HG03025 (cell line): ENCODE measurements at regions not wholly inside any gene's neighbourhood (a gene's known extent, or its start where the extent isn't known, plus 50 kb on each side); places are given as distances from the start of the nearest gene placed in this dataset.
"Not testable (repeated sequence)": the region's sequence is repeated elsewhere in the genome, so short reads cannot be mapped to it uniquely, and the experiment has no call there.

Experiments
- ATAC-seq: cut with Tn5 transposase; IDR thresholded peaks from one replicate; pipeline ENCODE4 v1.9.1; 2021; ENCODE audit warnings: mild to moderate bottlenecking, moderate library complexity; ENCODE audit not compliant: unreplicated experiment, low FRiP score

- ATAC-seq = no peak
Measured at GRCh38 chr1:172912765-172913260, 137.9 kb downstream of the TNFSF18 start.

DNA sequence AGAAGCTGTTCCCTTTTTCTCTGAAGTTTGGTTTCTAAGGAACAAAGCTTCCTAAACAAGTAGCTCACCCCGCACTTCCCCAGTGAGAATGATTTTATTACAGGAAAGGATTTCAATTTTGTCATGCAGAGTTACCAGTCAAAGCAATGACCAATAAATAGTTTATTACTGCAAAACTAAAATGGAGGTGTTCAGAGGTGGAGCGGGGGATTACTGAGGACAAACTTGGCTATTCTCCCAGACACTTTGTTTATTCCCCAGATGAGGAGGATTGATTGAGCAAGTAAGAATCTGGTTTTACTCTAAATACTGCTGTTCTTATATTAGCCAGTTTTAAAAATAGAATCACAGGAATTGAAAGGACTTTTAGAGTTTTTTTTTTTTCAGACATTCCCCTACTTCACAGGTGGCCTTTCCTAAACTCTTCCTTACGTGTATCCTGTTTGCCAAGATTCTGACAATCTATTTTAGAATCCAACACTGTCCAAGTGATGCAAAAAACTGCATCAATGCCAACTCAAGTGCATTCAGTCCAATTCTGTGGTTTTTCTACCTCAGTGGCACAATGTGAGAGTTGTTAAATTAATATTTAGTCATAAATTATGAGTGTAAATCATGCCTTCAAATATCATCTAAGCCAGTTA, 136.1 kb downstream of the TNFSF18 start:
- no peak for ATAC-seq

- ATAC-seq = no peak
Measured at GRCh38 chr1:172915271-172915670, 135.5 kb downstream of the TNFSF18 start.

DNA sequence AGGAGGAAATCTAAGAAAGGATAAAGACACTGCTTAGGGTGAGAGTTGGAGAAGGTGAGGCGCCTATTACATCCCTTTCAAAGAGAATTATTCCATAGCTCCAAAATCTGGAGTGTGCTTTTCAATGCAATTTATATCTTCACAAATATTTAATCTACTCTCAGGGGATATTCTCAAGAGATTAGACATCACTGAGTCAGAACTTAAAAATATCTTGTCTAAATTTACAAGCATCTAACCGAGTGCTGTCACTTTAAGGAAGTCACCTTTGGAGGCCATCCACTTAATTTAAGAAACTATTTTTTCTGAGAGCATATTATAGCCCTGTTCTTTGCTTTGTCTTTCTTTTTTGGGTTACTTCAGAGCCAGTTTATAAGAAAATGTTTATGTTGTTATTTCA, 134.6 kb downstream of the TNFSF18 start:
- ATAC-seq = no peak

DNA sequence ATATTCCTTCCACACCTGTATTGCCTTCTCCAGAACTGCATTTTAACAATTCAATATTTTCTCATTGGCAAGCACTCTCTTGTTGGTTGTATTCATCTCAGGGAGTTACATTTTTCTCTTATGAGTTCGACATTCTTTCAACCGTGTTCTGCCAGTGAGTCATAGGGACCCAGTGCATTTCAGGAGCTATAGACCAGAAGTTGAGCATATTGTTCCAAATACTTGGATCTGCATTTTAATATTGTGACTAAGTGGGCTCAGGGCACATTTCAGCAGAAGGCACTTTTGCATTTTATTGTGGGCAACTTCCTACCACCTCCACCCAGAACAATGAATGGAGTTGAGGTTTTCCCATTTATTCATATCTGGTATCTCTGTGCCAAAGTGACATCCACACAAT, 132.8 kb downstream of the TNFSF18 start:
- ATAC-seq = no peak

DNA sequence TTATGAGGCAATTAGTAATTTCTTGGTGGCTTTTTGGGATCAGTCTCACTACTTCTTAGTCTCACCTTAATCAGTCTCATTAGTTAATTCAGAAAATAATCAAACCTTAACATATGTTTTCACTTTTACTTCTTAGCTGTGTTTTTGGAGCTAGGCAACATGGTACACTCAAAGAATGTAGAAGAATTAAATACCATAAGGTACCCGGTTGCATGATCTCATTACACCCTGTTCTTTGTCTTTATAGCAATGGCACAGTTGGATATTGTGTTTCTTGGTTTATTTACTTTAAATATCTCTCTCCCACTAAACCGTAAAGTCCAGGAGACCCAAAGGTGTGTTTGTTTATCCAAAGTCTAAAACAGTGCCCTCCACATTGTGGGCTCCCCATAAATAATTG, 132.3 kb downstream of the TNFSF18 start:
- ATAC-seq = no peak

GRCh38 chr1:172926070-172926469, 124.7 kb downstream of the TNFSF18 start:
- no peak for ATAC-seq

DNA sequence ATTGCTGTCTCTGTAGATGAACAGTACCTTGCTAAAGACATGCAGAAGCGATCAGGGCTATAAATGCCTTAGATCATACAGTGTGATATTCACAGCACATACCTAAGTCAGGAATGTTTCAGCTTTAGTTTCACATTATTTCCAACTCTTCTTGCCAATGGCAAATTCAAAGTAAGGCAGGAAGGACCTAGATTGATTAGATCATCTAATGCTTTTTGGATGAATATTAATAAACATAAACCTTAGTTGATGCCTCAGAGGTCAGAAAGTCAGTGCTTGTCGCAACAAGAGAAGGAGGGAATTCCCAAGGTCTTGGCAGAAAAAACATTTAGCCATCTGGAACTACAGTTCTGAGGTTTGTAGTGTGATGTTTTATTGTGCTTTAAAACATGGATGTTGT, 122.3 kb downstream of the TNFSF18 start:
- ATAC-seq = no peak

GRCh38 chr1:172929006-172929405, 121.7 kb downstream of the TNFSF18 start:
- ATAC-seq = no peak

DNA sequence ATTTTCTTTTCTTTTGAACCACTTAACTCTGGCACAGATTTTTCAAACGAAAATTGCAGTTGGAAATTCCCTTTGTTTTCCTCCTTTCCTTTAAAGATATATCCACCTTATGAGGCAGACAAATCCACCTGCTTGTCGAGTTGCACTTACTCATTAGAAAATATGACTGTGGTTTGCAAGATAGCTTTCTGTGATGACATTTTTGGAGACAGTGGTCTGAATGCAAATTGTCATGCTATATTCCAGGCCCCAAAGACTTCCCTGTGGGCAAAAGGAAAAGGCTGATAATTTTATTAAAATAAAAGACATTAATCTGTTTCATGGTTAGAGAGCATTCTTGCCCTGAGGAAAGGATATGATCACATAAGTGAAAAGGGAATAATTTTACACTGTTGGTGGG, 120.6 kb downstream of the TNFSF18 start:
- no peak for ATAC-seq

GRCh38 chr1:172931340-172931739, 119.4 kb downstream of the TNFSF18 start:
- ATAC-seq = no peak

- ATAC-seq = no peak
Measured at GRCh38 chr1:172931761-172932160, 119.0 kb downstream of the TNFSF18 start.

DNA sequence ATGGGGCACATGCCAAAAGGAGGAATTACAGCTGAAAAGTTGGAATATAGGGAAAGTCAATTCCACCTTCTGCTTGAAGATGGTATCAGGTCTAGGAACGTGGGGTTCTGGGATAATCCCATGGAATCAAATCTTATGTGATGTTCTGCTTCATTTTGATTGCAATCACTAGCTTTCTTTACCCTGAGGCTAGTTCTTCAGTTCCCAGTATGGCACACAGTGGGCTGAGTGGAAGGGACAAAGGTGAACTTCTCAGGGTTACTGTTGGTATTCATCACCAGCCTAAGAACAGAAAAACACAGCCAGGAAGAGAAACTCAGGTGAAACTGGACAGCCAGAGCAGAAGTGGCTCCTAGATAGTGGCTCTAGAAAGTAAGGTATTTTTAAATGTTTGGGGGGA, 117.8 kb downstream of the TNFSF18 start:
- no peak for ATAC-seq

DNA sequence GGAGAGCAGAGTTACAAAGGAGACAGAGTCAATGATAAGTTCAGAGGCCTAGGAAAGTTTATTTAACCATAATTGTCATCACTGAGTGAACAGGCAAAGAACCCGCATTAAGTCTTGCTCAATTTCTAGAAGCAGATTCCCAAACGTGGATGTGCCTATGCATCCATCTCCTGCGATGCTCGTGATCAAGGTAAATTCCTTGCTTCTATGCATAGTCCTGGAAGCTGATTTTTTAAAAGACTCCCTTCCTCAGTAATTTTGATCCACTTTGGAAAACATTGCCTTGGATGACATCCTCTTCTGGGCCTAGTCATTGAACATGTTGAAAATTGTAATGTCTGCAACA, 116.4 kb downstream of the TNFSF18 start:
- no peak for ATAC-seq

DNA sequence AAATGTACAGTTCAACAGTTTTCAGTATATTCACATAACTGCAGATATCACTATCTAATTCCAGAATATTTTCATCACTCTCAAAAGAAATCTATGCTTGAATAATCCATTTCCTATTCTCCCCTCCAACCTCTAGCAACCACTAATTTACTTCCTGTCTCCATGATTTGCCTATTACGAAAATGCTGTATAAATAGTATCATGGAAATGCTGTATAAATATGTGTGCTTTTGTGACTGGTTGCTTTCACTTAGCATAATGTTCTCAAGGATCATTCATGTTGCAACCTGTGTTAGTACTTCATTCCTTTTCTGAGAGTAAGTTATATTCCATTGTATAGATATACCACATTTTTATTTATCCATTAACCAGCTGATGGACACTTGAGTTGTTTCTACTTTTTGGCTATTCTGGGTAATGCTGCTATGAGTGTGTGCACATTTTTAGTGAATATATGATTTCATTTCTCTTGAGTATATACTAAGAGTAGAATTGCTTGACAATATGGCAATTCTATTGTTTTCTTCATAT, 115.6 kb downstream of the TNFSF18 start:
- ATAC-seq = no peak

DNA sequence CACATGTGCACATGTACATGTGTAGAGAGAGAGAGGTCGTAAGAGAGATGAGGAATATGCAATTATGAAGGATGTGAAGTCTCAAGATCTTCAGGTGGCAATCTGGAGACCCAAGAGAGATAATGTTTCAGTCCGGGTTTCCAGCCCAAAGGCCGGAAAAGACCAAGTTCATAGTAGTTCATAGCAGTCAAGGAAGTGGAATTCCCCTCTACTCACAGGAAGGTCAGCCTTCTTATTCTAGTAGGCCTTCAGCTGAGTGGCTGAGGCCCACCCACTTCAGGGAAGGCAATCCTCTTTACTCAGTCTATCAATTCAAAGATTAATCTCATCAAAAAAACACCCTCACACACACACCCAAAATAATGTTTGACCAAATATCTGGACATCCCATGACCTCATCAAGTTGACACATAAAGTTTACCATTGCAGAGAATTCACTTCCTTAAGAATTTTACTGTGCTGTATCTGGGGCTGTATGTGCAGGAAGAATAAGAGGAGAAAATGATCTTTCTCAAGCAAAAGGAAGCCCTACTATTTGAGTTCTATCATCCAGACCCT, 114.6 kb downstream of the TNFSF18 start:
- ATAC-seq = no peak

DNA sequence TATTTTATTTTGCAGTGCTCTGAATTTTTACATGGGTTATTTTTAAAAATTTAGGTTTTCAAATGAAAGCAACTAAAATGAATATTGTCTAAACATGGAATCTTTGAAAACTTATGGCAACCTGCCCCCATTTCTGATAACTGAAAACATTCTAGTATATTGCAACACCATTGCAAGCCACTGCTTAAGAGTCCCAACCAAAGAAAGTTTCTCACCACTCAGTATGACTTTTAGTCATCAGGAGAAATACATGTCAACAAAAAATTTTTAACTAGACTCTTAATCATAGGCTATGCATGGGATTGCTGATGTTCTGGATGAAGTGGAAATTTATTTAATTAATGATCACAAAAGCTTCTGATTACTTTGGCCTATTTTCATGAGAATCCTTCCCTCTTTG, 112.1 kb downstream of the TNFSF18 start:
- ATAC-seq = no peak

DNA sequence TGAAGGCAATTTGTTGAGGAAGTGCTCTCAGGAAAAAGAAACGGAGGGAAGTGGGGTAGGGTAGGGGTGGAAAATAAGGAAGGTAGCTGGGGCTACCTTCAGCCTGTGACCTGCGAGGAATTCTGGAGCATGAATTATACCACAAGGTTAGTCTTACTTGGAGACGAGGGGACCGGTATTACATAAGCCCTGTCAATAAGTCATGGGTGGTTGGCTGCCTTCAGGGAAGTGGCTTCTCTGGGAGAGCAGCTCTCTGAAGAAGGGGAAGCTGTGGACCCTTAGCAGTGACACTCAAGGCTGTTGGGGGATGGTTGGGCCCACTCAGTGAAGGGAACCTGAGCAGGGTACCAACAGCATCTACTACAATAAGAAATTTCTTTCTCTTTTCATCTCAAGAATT, 111.3 kb downstream of the TNFSF18 start:
- no peak for ATAC-seq

DNA sequence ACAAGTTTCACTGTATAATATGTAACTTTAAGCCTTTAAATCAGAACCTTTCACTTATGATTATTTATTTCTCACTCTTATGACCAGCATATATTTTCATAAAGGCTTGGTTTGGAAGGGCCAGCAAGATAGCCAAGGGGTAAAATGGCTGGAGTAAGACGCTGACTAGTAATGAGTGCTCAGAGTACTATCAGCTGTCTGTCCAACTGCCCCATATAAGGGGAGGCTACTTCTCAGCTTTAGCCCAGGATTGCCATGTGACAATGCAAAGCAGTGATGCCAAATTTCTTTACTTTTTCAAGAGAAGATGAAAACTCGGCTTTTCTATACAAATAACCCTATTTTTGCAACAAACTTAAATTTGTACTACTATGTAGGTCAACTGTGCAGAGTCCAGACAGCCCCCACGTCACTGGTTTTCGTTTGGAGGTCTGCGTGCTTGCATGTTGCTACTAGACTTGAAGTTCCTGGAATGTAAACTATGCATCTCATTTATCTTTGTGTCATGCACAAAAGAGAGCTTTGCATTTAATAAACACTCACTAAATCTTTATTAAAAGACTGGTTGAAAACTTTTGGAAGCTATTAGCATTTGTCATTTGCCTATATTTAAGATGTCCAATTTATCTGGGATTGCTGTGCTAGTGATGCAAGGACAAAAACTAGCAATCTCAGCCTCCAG, 110.4 kb downstream of the TNFSF18 start:
- ATAC-seq = no peak

GRCh38 chr1:172941471-172941870, 109.3 kb downstream of the TNFSF18 start:
- ATAC-seq = no peak

- ATAC-seq = no peak
Measured at GRCh38 chr1:172941945-172942344, 108.8 kb downstream of the TNFSF18 start.

GRCh38 chr1:172943138-172943537, 107.6 kb downstream of the TNFSF18 start:
- ATAC-seq = not testable (repeated sequence)
